ENCODE measurements at regions not wholly inside any gene's neighbourhood (a gene's known extent, or its start where the extent isn't known, plus 50 kb on each side); places are given as distances from the start of the nearest gene placed in this dataset.

- DNase-seq (ENCODE audit: low read depth) = no peak
- POLR2A ChIA-PET = no interaction called here
- no peaks in the 10 kb centered on the region for H3K27me3 ChIP-seq (ENCODE audit: control insufficient read depth, insufficient read depth, low read length)
- H3K4me3 ChIP-seq (ENCODE audit: low read depth, low read length) = no peak overlapping the region
- CTCF ChIA-PET = no interaction called here
- H3K36me3 ChIP-seq (ENCODE audit: control insufficient read depth, insufficient read depth, low read length) = no peaks in the 10 kb centered on the region
- TF ChIP-seq CTCF (IDR thresholded peaks at IDR 0.05; ENCODE audit: insufficient read depth, low read depth, low read length) = no peak
These were observed 136.1 kb downstream of the LACC1 start for GRCh38 chr13:44015811-44016210.

- no peaks in the 10 kb centered on the region for H3K36me3 ChIP-seq (ENCODE audit: control insufficient read depth, insufficient read depth, low read length)
- ChIA-PET POLR2A (no interaction called here), CTCF (no interaction called here)
- DNase-seq (ENCODE audit: low read depth) = no peak
- no peak for TF ChIP-seq CTCF (IDR thresholded peaks at IDR 0.05; ENCODE audit: insufficient read depth, low read depth, low read length)
- no peak overlapping the region for H3K4me3 ChIP-seq (ENCODE audit: low read depth, low read length)
- no peaks in the 10 kb centered on the region for H3K27me3 ChIP-seq (ENCODE audit: control insufficient read depth, insufficient read depth, low read length)
These were observed 138.1 kb downstream of the LACC1 start for GRCh38 chr13:44017756-44018309.

GRCh38 chr13:44019651-44020050 is 139.9 kb downstream of the LACC1 start:
- no peaks in the 10 kb centered on the region; the same call in 1 of the 2 replicates for H3K27me3 ChIP-seq (ENCODE audit: control insufficient read depth, insufficient read depth, low read length)
- no peaks in the 10 kb centered on the region for H3K36me3 ChIP-seq (ENCODE audit: control insufficient read depth, insufficient read depth, low read length)
- POLR2A ChIA-PET = no interaction called here
- no peak for TF ChIP-seq CTCF (IDR thresholded peaks at IDR 0.05; ENCODE audit: insufficient read depth, low read depth, low read length)
- CTCF ChIA-PET = interaction anchor here (1.1 to 1.2 kb wide), 2 partner anchors 8 to 54 kb away, joined by 3 read pairs; no protein-coding TSS in a partner anchor
- no peak overlapping the region for H3K4me3 ChIP-seq (ENCODE audit: low read depth, low read length)
- DNase-seq (ENCODE audit: low read depth) = no peak

- no peak for TF ChIP-seq CTCF (IDR thresholded peaks at IDR 0.05; ENCODE audit: insufficient read depth, low read depth, low read length)
- no peak for DNase-seq (ENCODE audit: low read depth)
- Histone ChIP-seq H3K27me3 (ENCODE audit: control insufficient read depth, insufficient read depth, low read length) (no peaks in the 10 kb centered on the region; the same call in 1 of the 2 replicates), H3K4me3 (ENCODE audit: low read depth, low read length) (no peak overlapping the region), H3K36me3 (ENCODE audit: control insufficient read depth, insufficient read depth, low read length) (no peaks in the 10 kb centered on the region)
- ChIA-PET POLR2A (no interaction called here), CTCF (interaction anchor here (0.6 to 1.2 kb wide), 2 partner anchors 9 to 24 kb away, joined by 3 to 4 read pairs; no protein-coding TSS in a partner anchor)
These were observed 141.7 kb downstream of the LACC1 start for GRCh38 chr13:44021422-44021821.

- Histone ChIP-seq H3K4me3 (ENCODE audit: low read depth, low read length) (no peak overlapping the region), H3K27me3 (ENCODE audit: control insufficient read depth, insufficient read depth, low read length) (peaks cover 2% of the 10 kb centered on the region; the same call in 1 of the 2 replicates), H3K36me3 (ENCODE audit: control insufficient read depth, insufficient read depth, low read length) (no peaks in the 10 kb centered on the region)
- TF ChIP-seq CTCF (IDR thresholded peaks at IDR 0.05; ENCODE audit: insufficient read depth, low read depth, low read length) = no peak
- ChIA-PET CTCF (no interaction called here), POLR2A (no interaction called here)
- no peak for DNase-seq (ENCODE audit: low read depth)
These were observed 142.5 kb downstream of the LACC1 start for GRCh38 chr13:44022196-44022595.

Data from BJ (cell line).